OCI-LY7 (cell line): ENCODE measurements at regions not wholly inside any gene's neighbourhood (a gene's known extent, or its start where the extent isn't known, plus 50 kb on each side); places are given as distances from the start of the nearest gene placed in this dataset.

Experiments
- BruUV-seq: library from RNA; stranded (reverse); fragments of 400-500 nt; replicated peaks from 2 replicates; lab custom pipeline; 2021; lab: Mats Ljungman, UMichigan
- CTCF ChIA-PET: fragments of 300-600 bp; sonication (Branson Sonifier 250); formaldehyde crosslinking; loops from one replicate; lab custom pipeline; 2022; ENCODE audit warnings: antibody characterized with exemption; ENCODE audit not compliant: unreplicated experiment; lab: Charles Lee
- POLR2A ChIA-PET: fragments of 300-600 bp; sonication (Branson Sonifier 250); formaldehyde crosslinking; loops from one replicate; lab custom pipeline; 2022; ENCODE audit warnings: antibody characterized with exemption; lab: Charles Lee
- DNase-seq: peaks from one replicate; pipeline ENCODE4 v3.0.0-alpha.2; 2015; ENCODE audit warnings: low spot score
- H2AFZ ChIP-seq: fragments of 200-600 bp; sonication (generic), shearing (Covaris generic); 2 replicates; pipeline ENCODE4 v1.6.1; 2014; ENCODE audit warnings: mild to moderate bottlenecking, antibody characterized with exemption, low read length, moderate library complexity
- H3K27ac ChIP-seq: fragments of 200-600 bp; sonication (generic); 2 replicates; pipeline ENCODE4 v1.5.1; 2014; ENCODE audit warnings: mixed run types, low read depth, mild to moderate bottlenecking, moderate library complexity, low read length, inconsistent platforms; ENCODE audit not compliant: poor library complexity, severe bottlenecking
- H3K36me3 ChIP-seq: fragments of 200-600 bp; sonication (generic); 2 replicates; pipeline ENCODE4 v1.6.1; 2014; ENCODE audit warnings: mild to moderate bottlenecking, antibody characterized with exemption, low read length, moderate library complexity, mixed read lengths; ENCODE audit not compliant: insufficient read depth
- H3K4me1 ChIP-seq: fragments of 200-600 bp; sonication (generic); 2 replicates; pipeline ENCODE4 v1.5.1; 2014; ENCODE audit warnings: mild to moderate bottlenecking, low read length; ENCODE audit not compliant: insufficient read depth, poor library complexity, severe bottlenecking
- H3K4me2 ChIP-seq: fragments of 200-600 bp; sonication (generic); 2 replicates; pipeline ENCODE4 v1.6.1; 2014; ENCODE audit warnings: mild to moderate bottlenecking, low read length
- H3K4me3 ChIP-seq: fragments of 200-600 bp; sonication (generic); 2 replicates; pipeline ENCODE4 v1.5.1; 2014; ENCODE audit warnings: mild to moderate bottlenecking, low read depth, low read length; ENCODE audit not compliant: poor library complexity, severe bottlenecking
- H3K79me2 ChIP-seq: fragments of 200-600 bp; sonication (generic); 2 replicates; pipeline ENCODE4 v1.6.1; 2016; ENCODE audit warnings: low read depth, mild to moderate bottlenecking, low read length, moderate library complexity, mixed read lengths; ENCODE audit not compliant: insufficient read depth
- H3K9me2 ChIP-seq: fragments of 200-600 bp; sonication (generic); 2 replicates; pipeline ENCODE4 v1.6.1; 2016; ENCODE audit warnings: mild to moderate bottlenecking, low read length, mixed read lengths; ENCODE audit not compliant: insufficient read depth
- H3K9me3 ChIP-seq: fragments of 200-600 bp; sonication (generic); 2 replicates; pipeline ENCODE4 v1.6.1; 2014; ENCODE audit warnings: mild to moderate bottlenecking, mixed run types, low read length, mixed read lengths
- H4K20me1 ChIP-seq: fragments of 200-600 bp; sonication (generic); 2 replicates; pipeline ENCODE4 v1.6.1; 2014; ENCODE audit warnings: mild to moderate bottlenecking, antibody characterized with exemption, low read length, moderate library complexity, mixed read lengths; ENCODE audit not compliant: insufficient read depth
- CTCF ChIP-seq: fragments of 200-600 bp; sonication (generic); conservative IDR thresholded peaks from 2 replicates; pipeline ENCODE4 v1.5.1; 2014; ENCODE audit warnings: mild to moderate bottlenecking, antibody characterized with exemption, low read length, moderate library complexity, mixed read lengths
- EZH2phosphoT487 ChIP-seq: fragments of 200-600 bp; sonication (generic); IDR thresholded peaks from 2 replicates; pipeline ENCODE4 v1.6.1; 2018; ENCODE audit warnings: low read depth, borderline replicate concordance, mild to moderate bottlenecking, mixed run types, antibody characterized with exemption, low read length, moderate library complexity, mixed read lengths
- intact Hi-C: fragments of 100-400 bp; cut with micrococcal nuclease; formaldehyde crosslinking; loops from one replicate; pipeline ENCODE4 v1.10.0; 2022; ENCODE audit not compliant: unreplicated experiment

- Histone ChIP-seq H3K4me3 (no peak overlapping the region), H3K9me3 (no peaks in the 10 kb centered on the region), H3K79me2 (no peaks in the 10 kb centered on the region), H2AFZ (no peak overlapping the region), H3K27ac (no peak overlapping the region), H3K4me2 (no peak overlapping the region), H3K4me1 (no peaks in the 10 kb centered on the region), H4K20me1 (no peaks in the 10 kb centered on the region), H3K9me2 (no peaks in the 10 kb centered on the region), H3K36me3 (no peaks in the 10 kb centered on the region)
- intact Hi-C loops, result no loop called here
- POLR2A ChIA-PET, result interaction anchor here (0.6 to 0.7 kb wide), 2 partner anchors 167 to 843 kb away, joined by 3 read pairs; no protein-coding TSS in a partner anchor
- no peak for DNase-seq
- no peak for TF ChIP-seq EZH2phosphoT487
- no peak for TF ChIP-seq CTCF
- BruUV-seq, result no TSS peak
- CTCF ChIA-PET, result no interaction called here
Observed at GRCh38 chr1:4144349-4144971, 244.4 kb upstream of the C1orf174 start.

- Histone ChIP-seq H3K79me2 (no peaks in the 10 kb centered on the region), H2AFZ (no peak overlapping the region), H3K9me2 (no peaks in the 10 kb centered on the region), H3K27ac (no peak overlapping the region), H3K4me3 (no peak overlapping the region), H3K4me1 (no peaks in the 10 kb centered on the region), H3K4me2 (no peak overlapping the region), H3K36me3 (no peaks in the 10 kb centered on the region), H4K20me1 (no peaks in the 10 kb centered on the region), H3K9me3 (no peaks in the 10 kb centered on the region)
- no peak for TF ChIP-seq EZH2phosphoT487
- TF ChIP-seq CTCF, result no peak
- intact Hi-C loops, result no loop called here
- no TSS peak for BruUV-seq
- CTCF ChIA-PET, result no interaction called here
- DNase-seq, result no peak
- POLR2A ChIA-PET, result no interaction called here
Observed at GRCh38 chr1:4146101-4146500, 246.0 kb upstream of the C1orf174 start.

- no TSS peak for BruUV-seq
- Histone ChIP-seq H3K4me2 (no peak overlapping the region), H4K20me1 (no peaks in the 10 kb centered on the region), H3K79me2 (no peaks in the 10 kb centered on the region), H2AFZ (no peak overlapping the region), H3K9me3 (no peaks in the 10 kb centered on the region), H3K4me3 (no peak overlapping the region), H3K36me3 (no peaks in the 10 kb centered on the region), H3K9me2 (no peaks in the 10 kb centered on the region), H3K27ac (no peak overlapping the region), H3K4me1 (no peaks in the 10 kb centered on the region)
- DNase-seq, result no peak
- TF ChIP-seq EZH2phosphoT487, result no peak
- no peak for TF ChIP-seq CTCF
- ChIA-PET CTCF (no interaction called here), POLR2A (interaction anchor here (0.6 kb wide), 1 partner anchor 141 kb away, joined by 3 read pairs; no protein-coding TSS in a partner anchor)
- intact Hi-C loops, result no loop called here
Observed at GRCh38 chr1:4146614-4147013, 246.5 kb upstream of the C1orf174 start.
